GM21367 (cell line): ENCODE measurements at regions not wholly inside any gene's neighbourhood (a gene's known extent, or its start where the extent isn't known, plus 50 kb on each side); places are given as distances from the start of the nearest gene placed in this dataset.
"Not testable (repeated sequence)": the region's sequence is repeated elsewhere in the genome, so short reads cannot be mapped to it uniquely, and the experiment has no call there.

ENCODE experiments used
- ATAC-seq: cut with Tn5 transposase; IDR thresholded peaks from one replicate; pipeline ENCODE4 v1.9.1; 2021; ENCODE audit not compliant: unreplicated experiment

DNA sequence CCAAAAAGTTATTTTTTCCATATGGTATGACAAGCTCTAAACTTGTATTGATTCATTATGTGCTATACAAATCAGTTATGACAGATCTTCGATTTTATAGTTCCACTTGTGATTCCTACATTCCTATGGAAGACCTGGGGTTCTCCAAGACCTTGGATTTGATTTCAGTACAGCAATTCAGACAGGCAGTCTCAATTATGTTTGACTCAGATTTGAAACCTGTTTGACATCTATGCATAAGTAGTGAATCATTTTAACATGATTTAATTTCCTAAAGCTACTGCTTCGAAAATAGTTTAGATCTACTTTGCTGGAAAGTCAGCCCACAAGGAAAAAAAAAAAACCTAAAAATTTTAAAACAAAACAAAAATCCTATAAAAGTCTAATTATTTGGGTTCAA lies 820.4 kb downstream of the LUZP2 start:
- ATAC-seq, result no peak

DNA sequence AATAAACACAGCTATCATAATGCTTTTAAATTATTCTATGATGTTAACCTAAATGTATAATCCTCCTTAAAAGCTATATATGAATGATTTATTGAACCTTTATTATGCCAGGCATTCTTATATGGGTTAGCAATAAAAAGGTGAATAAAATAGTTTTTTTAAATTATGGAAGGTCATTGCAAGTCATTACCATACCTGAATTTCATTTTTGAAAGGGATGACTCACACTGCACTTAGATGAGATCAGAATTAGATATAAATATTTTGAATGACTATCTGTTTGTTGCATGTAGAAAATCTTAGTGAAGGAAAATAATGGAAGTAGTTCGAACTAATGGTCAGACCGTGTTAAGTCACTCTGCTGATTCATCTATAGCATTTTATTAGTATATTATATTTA lies 822.3 kb downstream of the LUZP2 start:
- no peak for ATAC-seq

DNA sequence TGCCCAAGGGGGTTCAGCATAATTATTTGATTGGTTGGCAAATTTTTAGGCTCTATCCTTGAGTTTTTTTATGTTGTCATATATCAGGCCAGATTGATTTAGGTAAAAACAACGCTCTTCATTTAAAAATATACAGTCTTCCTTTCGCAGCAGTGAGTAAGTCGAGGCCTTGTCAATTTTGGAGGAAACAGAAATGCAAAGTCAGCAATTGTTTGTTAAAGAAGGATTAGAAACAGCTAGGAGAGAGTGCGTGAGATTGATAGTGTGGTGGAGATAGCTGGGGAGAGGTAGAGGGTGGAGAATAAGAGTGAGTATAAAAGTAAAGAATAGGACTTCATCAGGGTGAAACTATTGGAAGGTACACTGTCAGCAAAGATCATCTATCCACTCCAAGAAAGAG lies 830.8 kb downstream of the LUZP2 start:
- no peak for ATAC-seq

DNA sequence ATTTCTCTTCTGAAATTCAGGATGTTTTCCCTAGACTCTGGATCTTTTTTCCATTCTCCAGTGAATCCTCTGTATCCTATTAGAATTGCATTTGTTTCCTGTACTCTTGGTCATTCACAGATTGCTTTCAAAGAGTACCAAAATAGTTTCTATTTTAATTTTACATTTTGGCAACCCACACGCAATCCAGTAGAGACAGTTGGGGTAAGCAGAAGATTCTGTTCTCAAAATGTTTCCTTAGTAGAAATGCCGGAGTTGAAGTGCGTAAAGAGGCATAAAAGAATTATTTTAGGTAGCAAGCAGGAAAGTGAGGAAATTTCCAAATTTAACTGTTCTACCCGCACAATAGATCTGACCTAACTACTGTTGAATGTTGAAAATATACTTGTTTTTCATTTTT lies 842.4 kb downstream of the LUZP2 start:
- ATAC-seq, result no peak

DNA sequence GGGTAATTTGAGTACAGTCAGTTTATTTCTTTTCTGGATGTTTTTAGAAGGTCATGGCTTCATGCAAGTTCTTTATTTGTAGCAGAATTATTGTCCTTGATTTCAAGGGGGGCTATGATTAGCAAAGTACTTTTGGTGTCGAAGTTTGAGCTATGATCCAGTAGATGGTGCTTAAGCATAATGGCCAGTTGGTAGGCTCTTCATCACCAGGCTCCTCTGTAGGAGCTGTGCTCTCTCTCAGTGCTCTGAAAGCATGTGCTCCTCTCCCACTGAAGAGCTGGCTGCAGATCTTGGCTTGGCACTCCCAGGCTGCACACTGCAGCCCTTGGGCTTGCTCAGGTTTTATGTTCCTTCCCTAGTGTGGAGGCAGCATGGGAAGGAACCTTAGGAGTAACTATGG lies 852.7 kb downstream of the LUZP2 start:
- ATAC-seq, result no peak

DNA sequence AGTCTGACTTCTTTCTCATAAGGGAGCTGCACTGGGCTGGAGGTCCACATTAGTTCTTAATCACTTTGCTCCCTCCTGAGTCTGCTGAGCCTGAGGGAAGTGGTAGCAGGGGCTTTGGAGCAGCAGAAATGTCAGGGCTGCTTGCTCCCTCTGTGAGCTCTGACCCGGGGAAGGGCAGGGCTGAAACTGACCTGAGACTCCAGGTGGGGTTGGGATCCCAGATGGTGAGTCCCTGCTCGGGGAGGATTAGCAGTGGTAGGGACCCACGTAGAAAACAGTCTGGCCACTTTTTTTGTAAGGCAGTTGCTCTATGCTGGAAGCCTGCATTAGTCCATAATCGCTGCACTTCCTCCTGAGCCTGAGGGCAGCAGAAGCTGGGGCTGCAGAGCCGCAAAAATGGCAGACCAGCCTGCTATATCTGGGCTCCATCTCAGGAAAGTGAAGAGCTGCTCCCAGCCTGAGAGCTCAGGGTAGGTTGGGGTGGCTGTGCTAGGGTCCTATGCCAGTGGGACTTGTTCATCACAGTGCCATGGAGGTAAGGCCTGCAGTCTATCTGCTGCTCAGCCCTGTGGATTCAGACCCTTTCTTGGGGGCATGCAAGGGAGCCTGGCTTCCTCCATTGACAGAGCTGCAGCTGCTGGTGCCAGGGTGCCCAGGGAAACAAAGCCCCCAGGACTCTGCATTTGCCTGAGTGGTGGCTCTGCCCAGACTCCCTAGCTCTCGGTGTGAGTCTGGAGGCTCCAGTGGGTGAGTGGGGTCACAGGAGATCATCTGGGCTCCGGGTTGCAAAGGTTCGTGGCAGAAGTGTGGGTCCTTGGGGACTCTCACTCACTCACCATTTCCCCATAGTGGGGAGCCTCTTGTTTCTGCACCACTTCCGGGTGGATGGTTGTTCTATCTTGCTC lies 854.3 kb downstream of the LUZP2 start:
- no peak for ATAC-seq

DNA sequence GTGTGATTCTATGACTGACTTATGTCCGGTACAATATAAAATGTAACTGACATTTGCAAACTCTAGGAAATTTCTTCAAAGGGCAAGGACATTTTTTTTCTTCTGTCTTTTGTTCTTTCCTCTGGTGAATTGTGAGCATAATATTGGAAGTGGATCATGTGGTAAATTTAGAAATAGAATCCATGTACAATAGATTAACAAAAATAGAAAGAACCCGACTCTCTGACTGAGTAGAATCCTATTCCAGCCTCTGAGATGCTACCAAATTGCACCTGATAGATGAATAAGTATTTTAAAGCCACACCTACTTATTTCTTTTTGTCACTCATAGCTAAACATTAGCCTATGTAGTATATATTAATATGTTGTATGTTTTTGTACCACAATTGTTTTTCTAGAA lies 860.3 kb downstream of the LUZP2 start:
- no peak for ATAC-seq

DNA sequence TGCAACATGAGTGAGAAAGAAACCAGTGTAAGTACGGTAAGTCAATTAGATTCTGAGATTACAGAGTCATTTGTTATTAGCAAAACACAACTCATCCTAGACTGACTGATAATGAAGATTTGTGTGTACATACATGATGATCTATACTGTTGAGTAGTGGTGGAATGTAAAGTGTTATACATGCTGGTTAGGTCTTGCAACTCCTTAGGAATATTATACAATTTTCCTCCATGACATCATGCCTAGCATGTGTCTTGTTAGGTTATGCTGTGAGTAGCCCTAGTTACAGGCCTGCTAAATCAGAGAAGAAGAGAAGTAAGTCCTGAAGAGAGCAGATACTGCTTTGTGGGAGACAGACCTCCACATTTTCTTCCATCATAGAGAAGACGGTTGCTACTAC lies 880.6 kb downstream of the LUZP2 start:
- no peak for ATAC-seq

DNA sequence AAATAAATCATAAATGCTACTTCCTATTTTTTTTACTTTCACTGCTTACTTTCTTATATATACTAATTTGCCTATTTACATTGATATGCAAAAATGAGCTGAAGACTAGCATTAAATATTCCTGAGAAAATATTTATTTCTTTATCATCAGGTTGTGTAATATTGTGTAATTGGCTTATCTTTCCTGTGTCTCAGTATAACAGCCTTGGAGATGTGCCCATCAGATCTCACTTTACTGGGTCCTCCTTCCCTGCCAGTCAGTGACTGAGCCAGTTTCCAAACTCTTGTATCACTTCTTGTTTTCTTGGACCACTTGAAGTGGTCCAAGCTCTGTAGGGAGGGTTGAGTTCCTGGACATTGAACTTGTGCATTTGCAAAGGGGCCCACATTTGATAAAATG lies 900.0 kb downstream of the LUZP2 start:
- no peak for ATAC-seq

DNA sequence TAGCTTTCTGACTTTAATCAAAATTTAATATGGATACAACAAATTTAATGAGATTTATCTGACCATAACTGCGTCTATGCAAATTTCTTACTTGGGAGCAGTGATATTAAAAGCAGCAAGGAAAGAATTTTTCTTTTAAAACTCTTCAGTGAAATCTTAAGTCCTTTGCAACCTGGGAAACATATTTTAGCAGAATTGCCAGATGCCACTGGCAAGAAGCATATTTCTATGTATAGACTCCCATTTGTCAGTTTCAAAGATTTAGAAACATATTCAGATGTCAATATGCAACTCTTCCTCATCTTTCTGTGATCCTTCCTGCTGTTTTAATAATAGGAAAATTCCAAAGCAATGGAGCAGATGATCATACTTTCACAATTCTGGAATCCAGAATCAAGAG lies 911.3 kb downstream of the LUZP2 start:
- no peak for ATAC-seq

DNA sequence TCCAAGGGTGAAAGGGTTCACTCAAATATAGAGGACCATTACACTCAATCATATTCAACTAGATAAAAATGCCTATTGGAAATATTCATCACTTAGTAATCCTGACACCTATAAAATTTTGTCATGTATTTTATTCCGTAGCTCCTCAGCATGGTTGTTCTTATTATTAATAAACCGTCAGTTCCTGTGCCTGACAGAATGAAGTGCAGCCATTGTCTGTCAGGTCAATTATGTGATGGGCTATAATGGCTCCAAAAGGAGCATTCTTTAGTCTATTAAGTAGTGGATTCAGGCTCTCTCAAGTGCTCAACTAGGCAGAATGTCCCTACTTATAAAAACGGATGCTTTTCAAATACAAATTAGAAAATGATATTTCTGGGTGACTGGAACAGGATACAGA lies 916.1 kb upstream of the ANO3 start:
- ATAC-seq, result no peak

DNA sequence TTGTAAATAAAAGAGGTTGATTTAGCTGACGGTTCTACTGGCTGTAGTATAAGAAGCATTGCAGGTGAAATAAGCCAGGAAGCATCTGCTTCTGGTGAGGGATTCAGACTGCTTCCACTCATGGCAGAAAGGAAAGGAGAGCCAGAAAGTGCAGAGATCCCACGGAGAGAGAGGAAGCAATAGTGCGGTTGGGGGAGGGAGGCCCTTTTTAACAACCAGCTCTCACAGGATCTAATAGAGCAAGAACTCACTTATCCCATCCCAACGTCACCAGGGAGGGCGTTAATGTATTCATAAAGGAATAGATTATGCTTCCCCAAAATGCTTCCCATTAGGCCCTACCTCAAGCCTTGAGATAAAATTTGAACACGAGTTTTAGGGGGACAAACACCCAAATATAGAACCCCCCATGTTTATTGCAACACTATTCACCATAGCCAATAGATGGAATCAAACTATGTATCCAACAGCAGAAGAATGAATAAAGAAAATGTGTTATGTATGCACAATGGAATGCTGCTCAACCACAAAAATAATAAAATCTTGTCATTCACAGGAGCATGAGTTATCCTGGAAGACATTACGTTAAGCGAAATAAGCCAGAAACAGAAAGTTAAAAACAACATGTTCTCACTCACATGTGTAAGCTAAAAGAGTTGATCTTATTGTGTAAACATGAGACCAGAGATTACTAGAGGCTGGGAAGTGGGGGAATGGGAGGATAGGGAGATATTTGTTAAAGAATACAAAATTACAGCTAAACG lies 908.3 kb upstream of the ANO3 start:
- ATAC-seq, result no peak

DNA sequence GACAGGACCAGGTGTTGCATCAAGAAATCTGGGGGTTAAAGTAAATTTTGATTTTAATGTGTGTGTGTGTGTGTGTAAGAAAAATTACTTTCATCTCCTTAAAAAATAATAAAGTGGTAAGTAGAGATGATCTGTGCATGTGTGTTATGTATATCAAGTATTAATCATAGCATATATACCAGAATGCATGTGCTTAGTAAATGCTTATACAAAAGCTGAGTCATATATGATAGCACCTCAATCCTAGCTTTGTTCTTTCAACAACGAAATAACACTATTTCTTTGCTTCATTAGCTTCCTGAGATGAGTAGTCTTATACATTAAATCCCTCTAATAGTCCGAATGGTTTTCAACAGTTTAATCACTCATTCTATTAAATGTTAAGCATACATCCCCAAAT lies 899.6 kb upstream of the ANO3 start:
- ATAC-seq, result no peak

DNA sequence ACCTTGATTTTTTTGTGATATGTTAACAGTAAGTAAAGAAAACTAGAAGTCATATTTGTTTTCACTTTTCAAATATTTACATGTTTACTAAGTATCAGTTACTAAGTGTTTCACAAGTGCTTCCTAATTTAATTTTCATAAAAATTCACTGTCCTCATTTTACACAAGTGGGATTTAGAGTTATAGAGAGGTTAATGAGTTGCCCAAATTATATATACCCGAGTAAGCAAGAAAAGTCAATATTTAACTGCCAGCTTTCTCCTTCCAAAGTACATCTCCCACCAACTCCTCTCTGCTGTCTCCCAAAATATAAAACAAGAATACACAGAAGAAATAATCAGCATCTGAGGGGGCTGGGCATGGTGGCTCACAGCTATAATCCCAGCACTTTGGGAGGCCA lies 896.7 kb upstream of the ANO3 start:
- ATAC-seq, result no peak

DNA sequence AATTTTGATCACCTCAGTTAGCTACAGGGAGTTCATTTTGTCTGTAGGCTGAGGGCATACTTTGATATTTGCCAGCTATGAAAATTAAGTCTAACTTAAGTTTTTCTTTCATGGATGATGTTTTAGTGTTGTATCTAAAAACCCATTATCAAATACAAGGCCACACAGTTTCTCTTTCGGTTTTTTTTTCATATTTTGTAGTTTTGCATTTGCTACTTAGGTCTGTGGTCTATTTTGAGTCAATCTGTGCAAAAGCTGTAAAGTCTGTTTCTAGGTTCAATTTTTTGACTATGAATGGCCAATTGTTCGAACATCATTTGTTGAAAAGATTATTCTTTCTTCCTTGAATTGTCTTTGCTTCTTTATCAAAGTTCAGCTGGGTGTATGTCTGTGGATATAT lies 895.6 kb upstream of the ANO3 start:
- no peak for ATAC-seq

DNA sequence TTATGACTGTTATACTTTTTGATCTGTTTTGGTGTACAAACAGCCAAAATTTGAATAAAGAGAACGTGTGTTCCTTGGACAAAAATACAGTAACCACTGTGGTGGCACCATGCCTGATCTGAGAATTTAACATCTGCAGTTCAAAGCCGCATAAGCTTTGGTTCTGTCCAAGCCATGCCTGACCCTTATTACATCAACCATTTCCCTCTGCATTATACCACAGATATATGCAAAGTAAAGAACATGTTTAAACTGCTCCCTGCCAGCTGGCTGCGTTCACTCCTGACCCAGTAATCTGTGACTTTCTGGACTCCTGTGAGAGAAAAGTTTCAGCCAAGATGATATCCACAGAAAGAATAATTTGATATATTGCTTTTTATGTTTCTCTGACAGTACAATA lies 890.5 kb upstream of the ANO3 start:
- ATAC-seq, result no peak

DNA sequence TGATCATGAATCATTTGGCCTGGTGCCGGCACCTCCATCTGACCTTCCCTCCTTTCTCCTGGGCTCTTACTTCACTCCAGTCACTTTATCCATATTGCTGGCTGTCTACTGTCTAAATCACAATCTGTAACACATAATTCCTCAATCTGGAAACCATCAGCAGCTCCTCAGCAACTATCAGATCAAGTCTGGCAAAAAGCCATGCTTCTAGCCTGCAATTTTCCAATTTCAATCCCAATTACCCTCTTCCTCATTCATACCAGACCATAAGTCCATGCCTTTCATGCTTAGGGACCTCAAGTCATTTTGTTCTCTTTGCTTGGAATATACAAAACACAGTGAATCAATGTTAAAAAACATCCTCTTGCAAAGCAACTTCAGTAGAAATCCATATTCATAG lies 882.8 kb upstream of the ANO3 start:
- no peak for ATAC-seq

DNA sequence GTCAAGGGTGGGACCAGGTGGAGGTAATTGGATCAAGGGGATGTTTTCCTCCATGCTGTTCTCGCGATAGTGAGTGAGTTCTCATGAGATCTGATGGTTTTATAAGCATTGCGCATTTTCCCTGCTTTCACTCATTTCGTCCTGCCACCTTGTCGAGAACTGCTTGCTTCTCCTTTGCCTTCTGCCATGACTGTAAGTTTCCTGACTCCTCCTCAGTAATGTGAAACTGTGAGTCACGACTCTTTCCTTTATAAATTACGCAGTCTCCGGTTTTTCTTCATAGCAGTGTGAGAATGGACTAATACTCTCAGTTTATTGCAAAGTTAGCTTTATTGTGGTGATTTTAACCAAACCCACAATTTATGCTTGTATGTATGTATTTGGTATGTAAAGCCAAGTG lies 878.5 kb upstream of the ANO3 start:
- ATAC-seq, result no peak

DNA sequence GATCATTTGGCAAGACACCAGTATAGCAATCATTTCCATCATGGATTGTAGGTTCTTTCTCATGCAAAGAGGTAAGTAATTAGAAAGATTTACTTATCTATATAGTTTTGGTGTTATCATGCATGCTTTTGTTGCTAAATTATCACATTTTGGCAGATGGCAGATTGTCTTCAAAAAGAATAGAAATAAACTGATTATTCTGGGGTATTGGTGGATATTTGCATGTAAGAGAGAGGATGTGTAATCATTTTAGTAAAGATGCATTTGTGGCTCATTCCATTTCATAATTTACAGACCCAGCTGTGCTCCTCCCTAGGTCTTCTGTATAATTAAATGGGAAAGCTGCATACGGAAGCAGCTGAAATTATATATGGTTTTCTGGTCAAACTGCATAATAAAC lies 875.7 kb upstream of the ANO3 start:
- ATAC-seq, result no peak

DNA sequence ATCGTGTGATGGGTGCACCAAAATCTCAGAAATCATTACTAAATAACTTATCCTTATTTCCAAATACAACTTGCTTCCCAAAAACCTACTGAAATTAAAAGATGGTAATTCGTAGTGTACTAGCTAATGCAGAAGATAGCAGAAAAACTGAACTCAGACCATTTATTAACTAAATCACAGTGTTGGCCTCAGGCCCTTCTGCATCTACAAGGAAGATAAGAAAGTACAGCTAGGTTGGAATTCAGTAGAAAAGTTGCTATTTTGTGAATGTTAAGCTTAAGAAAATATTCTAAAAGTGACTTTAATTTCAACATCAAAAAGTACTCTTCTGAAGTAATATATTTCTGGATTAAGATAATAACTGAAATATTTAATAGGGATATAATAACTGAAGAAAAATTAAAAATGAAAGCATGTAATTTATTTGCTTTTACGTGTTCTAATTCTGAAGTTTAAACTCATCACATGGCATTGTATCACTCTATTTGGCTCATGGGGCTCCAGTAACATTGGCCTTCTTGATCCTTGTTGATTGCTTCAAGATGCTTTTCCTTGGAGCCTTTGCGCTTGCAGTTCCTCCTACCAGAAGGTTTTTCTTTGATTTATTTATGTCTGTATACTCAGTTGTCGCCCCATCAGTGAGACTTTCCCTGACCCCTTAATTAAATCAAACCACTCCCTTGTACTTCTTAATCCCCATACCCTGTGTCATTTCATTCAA lies 847.9 kb upstream of the ANO3 start:
- no peak for ATAC-seq

DNA sequence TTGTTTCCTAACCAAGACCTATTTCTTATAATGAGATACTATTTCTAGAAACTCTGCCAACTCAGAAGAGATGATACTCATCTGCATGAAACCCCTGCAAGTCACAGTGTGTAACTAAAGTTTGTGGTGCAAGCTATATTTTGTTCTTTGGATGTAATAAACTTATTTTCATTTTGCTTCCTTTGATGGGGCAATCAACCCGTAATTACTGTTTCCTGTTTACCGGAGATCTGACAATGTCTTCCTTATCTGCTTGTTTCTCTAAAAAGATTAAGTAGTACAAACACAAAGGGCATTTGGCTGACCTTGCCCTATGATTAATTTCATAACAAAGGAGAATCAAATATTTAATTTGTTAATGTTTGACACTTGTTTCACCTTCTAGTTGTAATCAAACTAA lies 846.6 kb upstream of the ANO3 start:
- no peak for ATAC-seq

DNA sequence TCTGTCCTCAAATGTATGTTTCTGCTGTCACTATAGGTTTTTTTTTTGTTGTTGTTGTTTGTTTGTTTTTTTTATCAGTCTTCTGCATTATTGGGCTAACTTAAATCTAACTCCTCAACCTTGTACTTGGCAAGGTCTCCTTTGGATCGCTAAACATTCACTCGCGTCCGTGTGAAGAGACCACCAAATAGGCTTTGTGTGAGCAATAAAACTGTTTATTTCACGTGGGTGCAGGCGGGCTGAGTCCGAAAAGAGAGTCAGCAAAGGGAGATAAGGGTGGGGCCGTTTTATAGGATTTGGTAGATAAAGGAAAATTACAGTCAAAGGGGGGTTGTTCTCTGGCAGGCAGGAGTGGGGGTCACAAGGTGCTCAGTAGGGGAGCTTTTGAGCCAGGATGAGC lies 845.6 kb upstream of the ANO3 start:
- not testable (repeated sequence) for ATAC-seq
